Colonic mucosa (tissue), 4 donors: ENCODE measurements at regions not wholly inside any gene's neighbourhood (a gene's known extent, or its start where the extent isn't known, plus 50 kb on each side); places are given as distances from the start of the nearest gene placed in this dataset.

Experiments
- DNase-seq: peaks from one replicate; pipeline ENCODE4 v3.0.0-alpha.2; 2020
- H3K27ac ChIP-seq: fragments of 200-600 bp; one replicate; pipeline ENCODE4 v1.8.0; 2021
- H3K27me3 ChIP-seq: fragments of 200-600 bp; one replicate; pipeline ENCODE4 v1.8.0; 2021
- H3K36me3 ChIP-seq: fragments of 200-600 bp; one replicate; pipeline ENCODE4 v1.8.0; 2021
- H3K4me1 ChIP-seq: fragments of 200-600 bp; one replicate; pipeline ENCODE4 v1.8.0; 2021; ENCODE audit warnings: mild to moderate bottlenecking
- H3K4me3 ChIP-seq: fragments of 200-600 bp; one replicate; pipeline ENCODE4 v1.8.0; 2021
- H3K9ac ChIP-seq, 2 donors: one replicate each; pipeline ENCODE4 v1.7.0; 2013; ENCODE audit warnings: control low read depth in 2 of 2, low read depth in 2 of 2, low read length in 2 of 2
- H3K9me3 ChIP-seq: fragments of 200-600 bp; one replicate; pipeline ENCODE4 v1.8.0; 2021
- CTCF ChIP-seq: fragments of 200-600 bp; IDR thresholded peaks from one replicate; pipeline ENCODE4 v1.8.0; 2022; ENCODE audit warnings: antibody characterized with exemption, mild to moderate bottlenecking
- intact Hi-C: fragments of 100-400 bp; cut with DNase I; formaldehyde crosslinking; loops from one replicate; pipeline ENCODE4 v1.14.1; 2022
- donor health status: healthy.
- donor health status: DM: no; HTN: no; CAD: no.
- donor health status: DM: no; HTN: no; CAD: no.

GRCh38 chr2:34107811-34108210 is 508.7 kb upstream of the FAM98A start:
- no peak for TF ChIP-seq CTCF
- H3K9me3 ChIP-seq = no peaks in the 10 kb centered on the region
- no peak overlapping the region for H3K4me3 ChIP-seq
- no peak for DNase-seq
- no peaks in the 10 kb centered on the region for H3K4me1 ChIP-seq
- no peaks in the 10 kb centered on the region for H3K27me3 ChIP-seq
- H3K9ac ChIP-seq = no peak overlapping the region
- intact Hi-C loops = no loop called here
- no peaks in the 10 kb centered on the region for H3K36me3 ChIP-seq
- no peak overlapping the region for H3K27ac ChIP-seq

GRCh38 chr2:34105006-34105767 is 506.1 kb upstream of the FAM98A start:
- Histone ChIP-seq H3K4me1 (no peaks in the 10 kb centered on the region), H3K9ac (no peak overlapping the region), H3K9me3 (no peaks in the 10 kb centered on the region), H3K36me3 (no peaks in the 10 kb centered on the region), H3K27me3 (no peaks in the 10 kb centered on the region), H3K27ac (no peak overlapping the region), H3K4me3 (no peak overlapping the region)
- no peak for DNase-seq
- intact Hi-C loops = no loop called here
- TF ChIP-seq CTCF = no peak

- no peaks in the 10 kb centered on the region for H3K27me3 ChIP-seq
- H3K27ac ChIP-seq = no peak overlapping the region
- H3K4me1 ChIP-seq = no peaks in the 10 kb centered on the region
- H3K36me3 ChIP-seq = no peaks in the 10 kb centered on the region
- no peak for DNase-seq
- intact Hi-C loops = no loop called here
- no peak overlapping the region for H3K9ac ChIP-seq
- H3K9me3 ChIP-seq = no peaks in the 10 kb centered on the region
- no peak for TF ChIP-seq CTCF
- no peak overlapping the region for H3K4me3 ChIP-seq
Observed at GRCh38 chr2:34104601-34105000, 505.5 kb upstream of the FAM98A start.

GRCh38 chr2:34103437-34103836 is 504.3 kb upstream of the FAM98A start:
- intact Hi-C loops = no loop called here
- no peak overlapping the region for H3K4me3 ChIP-seq
- H3K9ac ChIP-seq = no peak overlapping the region
- no peaks in the 10 kb centered on the region for H3K9me3 ChIP-seq
- H3K27ac ChIP-seq = no peak overlapping the region
- no peak for DNase-seq
- H3K27me3 ChIP-seq = no peaks in the 10 kb centered on the region
- no peaks in the 10 kb centered on the region for H3K36me3 ChIP-seq
- TF ChIP-seq CTCF = no peak
- no peaks in the 10 kb centered on the region for H3K4me1 ChIP-seq

GRCh38 chr2:34102339-34102738 is 503.2 kb upstream of the FAM98A start:
- no peaks in the 10 kb centered on the region for H3K36me3 ChIP-seq
- no peak overlapping the region for H3K4me3 ChIP-seq
- no peaks in the 10 kb centered on the region for H3K9me3 ChIP-seq
- no peak overlapping the region for H3K27ac ChIP-seq
- no peak for DNase-seq
- no peaks in the 10 kb centered on the region for H3K4me1 ChIP-seq
- H3K27me3 ChIP-seq = no peaks in the 10 kb centered on the region
- TF ChIP-seq CTCF = no peak
- intact Hi-C loops = no loop called here
- H3K9ac ChIP-seq = no peak overlapping the region
